ENCODE measurements at regions not wholly inside any gene's neighbourhood (a gene's known extent, or its start where the extent isn't known, plus 50 kb on each side); places are given as distances from the start of the nearest gene placed in this dataset.

GRCh38 chr3:187978433-187979011 lies 175.4 kb upstream of the LPP start:
- TF ChIP-seq, protein P1, sequence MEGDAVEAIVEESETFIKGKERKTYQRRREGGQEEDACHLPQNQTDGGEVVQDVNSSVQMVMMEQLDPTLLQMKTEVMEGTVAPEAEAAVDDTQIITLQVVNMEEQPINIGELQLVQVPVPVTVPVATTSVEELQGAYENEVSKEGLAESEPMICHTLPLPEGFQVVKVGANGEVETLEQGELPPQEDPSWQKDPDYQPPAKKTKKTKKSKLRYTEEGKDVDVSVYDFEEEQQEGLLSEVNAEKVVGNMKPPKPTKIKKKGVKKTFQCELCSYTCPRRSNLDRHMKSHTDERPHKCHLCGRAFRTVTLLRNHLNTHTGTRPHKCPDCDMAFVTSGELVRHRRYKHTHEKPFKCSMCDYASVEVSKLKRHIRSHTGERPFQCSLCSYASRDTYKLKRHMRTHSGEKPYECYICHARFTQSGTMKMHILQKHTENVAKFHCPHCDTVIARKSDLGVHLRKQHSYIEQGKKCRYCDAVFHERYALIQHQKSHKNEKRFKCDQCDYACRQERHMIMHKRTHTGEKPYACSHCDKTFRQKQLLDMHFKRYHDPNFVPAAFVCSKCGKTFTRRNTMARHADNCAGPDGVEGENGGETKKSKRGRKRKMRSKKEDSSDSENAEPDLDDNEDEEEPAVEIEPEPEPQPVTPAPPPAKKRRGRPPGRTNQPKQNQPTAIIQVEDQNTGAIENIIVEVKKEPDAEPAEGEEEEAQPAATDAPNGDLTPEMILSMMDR (IDR thresholded peaks at IDR 0.05), result no peak
- no peak for TF ChIP-seq EP300 (IDR thresholded peaks at IDR 0.05)
- no peak for TF ChIP-seq POLR2A (IDR thresholded peaks at IDR 0.05)
